HG03469 (cell line): ENCODE measurements at regions not wholly inside any gene's neighbourhood (a gene's known extent, or its start where the extent isn't known, plus 50 kb on each side); places are given as distances from the start of the nearest gene placed in this dataset.

Experiments
- ATAC-seq: cut with Tn5 transposase; IDR thresholded peaks from one replicate; pipeline ENCODE4 v1.9.1; 2021; ENCODE audit warnings: mild to moderate bottlenecking, moderate library complexity, moderate number of reproducible peaks; ENCODE audit not compliant: unreplicated experiment

DNA sequence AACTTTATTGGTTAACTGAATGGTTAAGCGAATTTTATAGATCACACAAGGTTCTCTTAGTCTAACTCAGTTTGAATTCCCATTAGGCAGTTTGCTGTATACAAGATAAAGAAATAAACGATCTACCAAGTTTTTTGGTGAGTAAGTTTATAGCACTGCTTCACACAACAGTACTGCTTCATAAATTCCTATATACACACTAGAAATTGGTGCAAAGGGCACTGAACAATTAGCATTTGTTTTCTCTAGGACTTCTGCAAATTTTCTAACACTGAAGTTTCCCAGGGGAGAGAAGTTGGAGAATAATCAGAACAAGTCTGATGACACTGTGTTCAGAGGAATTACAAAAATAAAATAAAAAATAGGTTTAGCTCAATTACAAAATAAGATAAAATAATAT lies 1138.8 kb upstream of the PCDH9 start:
- ATAC-seq, result no peak

DNA sequence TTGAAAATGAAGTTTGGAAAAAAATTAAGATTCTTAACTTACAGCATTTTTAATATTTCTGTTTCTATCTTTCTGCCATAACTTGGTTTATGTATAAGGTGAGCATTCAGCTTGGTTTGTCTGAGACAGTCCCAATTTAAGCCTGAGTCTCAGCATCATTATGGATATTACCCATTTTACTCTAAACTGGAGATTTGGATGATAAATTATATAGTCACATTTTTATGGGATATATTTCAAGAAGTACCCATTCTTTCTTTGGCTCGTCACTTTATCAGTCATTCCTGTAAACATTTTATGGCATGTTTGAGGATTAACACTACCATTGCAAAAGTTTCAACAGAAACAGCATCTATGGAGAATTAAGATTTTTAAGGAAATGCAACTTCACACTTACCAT lies 1129.0 kb upstream of the PCDH9 start:
- no peak for ATAC-seq

DNA sequence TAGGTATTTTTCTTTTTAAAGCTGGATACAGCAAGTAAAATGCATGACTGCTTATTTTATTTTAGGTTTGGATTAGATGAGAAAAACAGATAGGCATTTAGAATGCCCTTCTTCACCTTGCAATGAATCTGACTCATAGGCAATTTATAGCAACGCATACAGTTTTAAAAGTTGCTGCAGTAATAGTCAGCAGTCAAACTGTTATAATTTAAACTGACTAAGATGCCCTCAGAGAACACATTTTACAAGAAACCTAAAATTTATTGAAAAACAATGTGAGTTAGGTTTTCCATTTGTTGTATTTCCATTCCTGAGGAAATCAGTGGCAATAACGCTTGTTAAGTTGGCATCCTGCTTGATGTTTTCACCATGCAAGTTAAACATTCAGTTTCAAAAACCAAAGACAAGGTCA lies 1128.2 kb upstream of the PCDH9 start:
- ATAC-seq, result no peak

DNA sequence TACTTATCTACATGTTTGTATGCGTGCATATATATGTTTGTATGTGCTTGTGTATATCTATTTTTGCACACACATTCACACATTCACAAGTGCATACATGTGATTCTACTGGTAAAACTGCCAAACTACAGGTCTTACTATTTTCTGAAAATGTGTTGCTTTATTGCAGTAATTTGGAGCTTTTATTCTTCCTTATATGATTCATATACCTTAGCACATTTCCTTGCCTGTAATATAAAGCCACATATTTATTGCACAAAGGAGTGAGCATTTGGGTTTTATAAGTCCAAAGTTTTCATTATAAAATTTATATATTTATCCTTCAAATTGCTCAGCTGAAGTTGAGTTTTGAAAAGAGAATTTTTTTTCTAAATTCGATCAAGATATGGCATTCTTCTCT lies 1120.4 kb upstream of the PCDH9 start:
- ATAC-seq, result no peak

DNA sequence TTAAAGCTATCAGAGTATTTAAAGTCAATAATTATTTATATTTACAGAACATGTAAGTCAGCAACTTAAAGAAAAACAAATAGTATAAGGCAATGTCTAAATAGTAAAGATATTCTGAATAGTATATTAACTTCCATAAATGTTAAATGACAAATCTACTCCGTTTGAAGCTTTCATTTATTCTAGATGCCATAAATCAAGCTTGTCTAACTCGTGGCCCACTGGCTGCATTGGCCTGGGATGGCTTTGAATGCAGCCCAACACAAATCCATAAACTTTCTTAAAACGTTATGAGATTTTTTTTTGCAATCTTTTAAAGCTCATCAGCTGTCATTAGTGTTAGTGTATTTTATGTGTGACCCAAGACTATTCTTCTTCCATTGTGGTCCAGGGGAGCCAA lies 1117.1 kb upstream of the PCDH9 start:
- no peak for ATAC-seq

DNA sequence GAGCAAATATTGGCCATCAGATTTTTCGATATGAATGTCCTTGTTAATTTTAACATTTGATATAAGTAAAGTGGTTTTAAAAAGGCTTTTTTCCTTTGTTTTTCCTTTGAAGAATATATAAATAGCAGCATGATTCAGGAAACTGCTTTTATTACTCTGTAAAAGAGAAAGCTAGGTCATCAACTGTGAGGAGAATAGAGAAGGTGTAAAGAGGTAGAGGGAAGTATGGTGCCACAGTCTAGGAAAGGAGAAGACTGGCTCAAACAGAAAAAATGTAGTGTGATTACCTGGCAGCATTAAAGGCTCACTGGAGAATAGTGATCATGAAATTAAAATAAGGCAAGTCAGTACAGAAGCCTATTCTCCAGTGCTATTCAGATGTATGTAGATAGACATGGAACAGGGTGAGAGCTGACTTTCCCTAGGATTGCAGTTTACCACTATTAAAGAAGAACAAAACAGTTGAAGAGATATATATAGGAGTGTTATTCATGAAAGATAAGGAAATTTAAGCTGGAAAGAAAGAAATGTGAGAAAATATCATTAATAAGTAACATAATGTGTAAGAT lies 1115.9 kb upstream of the PCDH9 start:
- ATAC-seq, result no peak

DNA sequence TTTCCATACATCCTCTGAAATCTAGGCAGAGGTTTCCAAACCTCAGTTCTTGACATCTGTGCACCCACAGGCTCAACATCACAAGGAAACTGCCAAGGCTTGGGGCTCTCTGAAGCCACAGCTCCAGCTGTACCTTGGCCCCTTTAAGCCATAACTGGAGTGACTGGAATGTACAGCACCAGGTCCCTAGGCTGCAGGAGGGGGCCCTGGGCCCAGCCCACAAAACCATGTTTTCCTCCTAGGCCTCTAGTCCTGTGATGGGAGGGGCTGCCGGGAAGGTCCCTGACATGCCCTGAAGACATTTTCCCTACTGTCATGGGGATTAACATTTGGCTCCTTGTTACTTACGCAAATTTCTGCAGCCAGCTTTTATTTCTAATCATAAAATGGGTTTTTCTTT lies 1093.0 kb upstream of the PCDH9 start:
- no peak for ATAC-seq

DNA sequence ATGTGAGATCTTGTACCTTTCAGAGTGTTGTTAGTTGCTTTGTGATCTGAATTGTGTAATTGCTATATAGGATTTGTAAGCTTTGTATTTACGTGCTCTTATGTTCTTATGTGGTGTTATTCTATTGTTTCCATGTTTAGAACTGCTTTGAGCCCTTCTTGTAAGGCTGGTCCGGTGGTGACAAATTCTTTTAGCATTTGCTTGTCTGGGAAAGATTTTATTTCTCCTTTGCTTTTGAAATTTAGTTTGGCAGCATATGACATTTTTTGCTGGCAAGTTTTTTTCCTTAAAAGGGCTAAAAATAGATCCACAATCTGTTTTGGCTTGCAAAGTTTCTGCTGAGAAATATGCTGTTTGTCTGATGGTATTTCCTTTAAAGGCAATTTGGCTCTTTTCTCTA lies 1089.2 kb upstream of the PCDH9 start:
- ATAC-seq, result no peak

DNA sequence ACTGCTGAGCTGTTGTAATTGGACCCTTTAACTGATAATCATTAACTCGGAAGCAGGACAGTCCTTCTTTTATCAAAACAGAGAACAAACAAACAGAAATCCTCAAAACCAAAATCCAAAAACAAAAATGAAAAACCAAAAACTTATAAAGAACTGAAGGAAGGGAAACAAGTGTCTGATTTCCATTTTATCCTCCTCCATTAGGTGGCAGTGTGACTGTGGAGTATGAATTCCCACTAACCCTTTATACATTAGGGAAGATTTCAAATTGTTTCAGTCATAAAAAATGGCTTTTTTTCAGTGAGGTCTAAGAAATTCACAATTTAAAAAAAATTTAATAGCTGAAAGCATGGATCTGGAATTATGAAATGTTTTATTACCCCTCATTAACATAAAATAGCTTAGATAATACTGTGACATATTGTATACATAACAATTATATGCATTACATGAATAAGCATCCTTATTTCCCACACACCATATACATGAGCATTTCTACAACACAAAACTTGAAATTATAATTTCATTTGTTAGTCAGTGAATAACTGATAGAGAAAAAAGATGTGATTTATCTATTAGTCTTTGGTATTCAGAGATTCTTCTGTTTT lies 1074.3 kb upstream of the PCDH9 start:
- ATAC-seq, result peak; percentile 71

DNA sequence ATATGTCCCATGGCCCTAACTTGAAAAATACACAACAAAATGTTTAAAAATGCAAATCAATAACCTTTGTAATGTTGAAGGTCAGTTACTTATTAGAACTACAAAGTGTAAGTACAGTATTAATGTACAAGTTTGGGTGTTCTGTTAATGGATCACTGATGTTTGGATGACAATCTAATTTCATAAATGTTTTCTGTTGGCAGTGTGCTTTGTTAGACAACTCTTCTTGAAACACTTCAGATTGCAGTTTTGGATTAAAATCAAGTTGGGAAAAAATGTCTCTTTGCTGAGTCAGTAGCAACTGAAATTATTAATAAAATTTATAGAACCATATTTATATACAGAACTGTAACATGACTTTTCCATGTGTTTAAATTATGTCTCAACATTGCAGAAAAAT lies 1063.5 kb upstream of the PCDH9 start:
- ATAC-seq, result no peak

DNA sequence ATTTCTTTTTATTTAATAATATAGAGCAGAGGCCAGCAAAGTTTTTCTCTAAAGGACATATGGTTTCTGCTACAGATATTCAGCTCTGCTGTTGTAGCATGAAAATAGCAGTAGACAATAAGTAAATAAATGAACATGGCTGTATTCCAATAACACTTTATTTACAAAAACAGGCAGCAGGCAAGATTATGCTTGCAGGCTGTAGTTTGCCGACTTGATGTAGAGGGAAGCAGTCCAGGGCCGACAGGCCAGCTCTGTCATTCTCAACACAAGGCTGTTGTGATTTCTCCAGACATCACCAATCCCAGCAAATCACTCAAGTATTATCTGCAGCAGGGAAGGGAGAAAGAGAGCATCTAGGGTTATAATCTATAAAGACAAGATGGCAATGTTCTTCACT lies 1062.5 kb upstream of the PCDH9 start:
- no peak for ATAC-seq

DNA sequence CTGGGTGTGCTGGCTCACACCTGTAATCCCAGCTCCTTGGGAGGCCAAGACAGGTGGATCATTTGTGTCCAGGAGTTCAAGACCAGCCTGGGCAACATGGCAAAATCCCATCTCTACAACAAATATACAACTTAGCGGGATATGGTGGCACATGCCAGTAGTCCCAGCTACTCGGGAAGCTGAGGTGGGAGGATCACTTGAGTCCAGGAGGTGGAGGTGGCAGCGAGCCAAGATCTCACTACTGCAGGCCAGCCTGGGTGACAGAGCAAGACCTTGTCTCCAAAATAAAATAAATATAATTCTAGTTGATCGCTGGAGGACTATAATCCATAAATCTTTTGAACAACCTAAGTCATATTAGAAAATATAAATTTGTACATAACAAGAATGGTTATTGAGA lies 1061.5 kb upstream of the PCDH9 start:
- no peak for ATAC-seq

DNA sequence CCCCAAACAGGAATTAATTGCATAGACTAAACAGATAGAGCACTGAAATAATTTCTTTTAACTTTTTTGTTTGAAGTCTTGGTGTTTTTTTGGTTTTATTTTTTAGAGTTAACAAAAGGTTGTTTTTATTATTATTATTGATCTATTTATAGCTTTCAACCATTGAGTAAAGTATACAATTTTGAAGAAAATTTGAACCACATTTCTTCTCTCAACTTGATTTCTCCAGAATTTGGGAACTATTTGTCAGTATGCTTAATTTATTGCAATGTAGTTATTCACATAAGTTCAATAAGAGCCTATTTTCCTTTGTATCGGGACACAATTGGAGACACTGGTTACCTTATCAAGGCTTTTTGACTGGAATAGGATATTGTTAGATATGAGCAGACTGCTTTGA lies 1045.6 kb upstream of the PCDH9 start:
- ATAC-seq, result no peak

DNA sequence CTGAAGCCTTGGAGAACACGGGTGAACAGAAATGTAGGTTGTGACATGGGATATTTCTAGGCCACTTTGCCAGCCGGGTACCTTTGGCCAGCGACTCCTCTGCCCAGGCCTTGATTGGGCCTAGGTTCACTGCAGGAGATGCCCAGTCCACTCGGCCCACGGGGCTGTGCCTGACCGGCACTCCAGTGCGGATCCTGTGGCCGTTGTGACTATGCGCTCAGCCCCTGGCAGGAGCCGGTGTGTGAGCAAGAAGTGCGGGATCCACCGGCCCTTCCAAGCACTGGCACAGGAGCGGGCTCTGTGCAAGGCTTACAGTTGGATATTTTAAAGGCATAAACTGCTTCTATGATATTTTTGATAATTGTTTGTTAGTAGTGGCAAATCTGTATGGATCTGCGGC lies 1042.5 kb upstream of the PCDH9 start:
- no peak for ATAC-seq

DNA sequence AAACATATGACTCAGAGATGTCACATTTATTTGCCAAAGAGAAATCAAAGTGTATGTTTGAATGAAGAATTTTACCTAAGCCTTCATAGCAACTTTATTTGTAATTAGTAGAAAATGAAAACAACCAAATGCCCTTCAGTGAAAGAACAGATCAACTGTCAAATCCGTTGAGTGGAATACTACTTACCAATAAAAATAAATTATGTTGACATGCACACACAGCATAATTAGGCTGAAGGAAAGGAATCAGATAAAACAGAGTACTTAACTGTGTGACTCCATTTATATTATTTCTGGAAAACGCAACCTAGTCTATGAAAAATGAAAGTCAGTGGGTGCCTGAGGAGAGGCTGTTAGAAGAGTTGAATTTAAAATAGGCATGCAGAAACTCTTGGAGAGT lies 1034.6 kb upstream of the PCDH9 start:
- ATAC-seq, result no peak

DNA sequence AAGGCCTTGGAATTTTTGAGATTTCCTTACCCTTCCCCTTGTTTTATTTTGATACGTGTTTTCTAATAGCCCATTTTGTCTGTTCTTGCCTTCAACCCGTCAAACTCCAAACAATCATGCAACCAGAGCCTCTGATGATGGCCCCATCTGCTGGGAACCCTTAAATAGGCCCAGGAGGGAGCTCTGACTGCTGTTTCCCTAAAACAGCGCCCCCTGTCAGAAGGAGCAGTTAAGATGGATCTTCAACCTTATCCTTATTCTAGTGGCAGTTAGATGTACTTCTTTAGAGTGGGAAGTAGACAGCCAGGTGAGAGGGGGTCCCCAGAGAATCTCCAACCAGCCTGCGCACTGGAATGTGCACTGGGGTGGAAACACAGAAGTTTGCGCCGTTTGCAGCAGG lies 1031.0 kb upstream of the PCDH9 start:
- no peak for ATAC-seq

DNA sequence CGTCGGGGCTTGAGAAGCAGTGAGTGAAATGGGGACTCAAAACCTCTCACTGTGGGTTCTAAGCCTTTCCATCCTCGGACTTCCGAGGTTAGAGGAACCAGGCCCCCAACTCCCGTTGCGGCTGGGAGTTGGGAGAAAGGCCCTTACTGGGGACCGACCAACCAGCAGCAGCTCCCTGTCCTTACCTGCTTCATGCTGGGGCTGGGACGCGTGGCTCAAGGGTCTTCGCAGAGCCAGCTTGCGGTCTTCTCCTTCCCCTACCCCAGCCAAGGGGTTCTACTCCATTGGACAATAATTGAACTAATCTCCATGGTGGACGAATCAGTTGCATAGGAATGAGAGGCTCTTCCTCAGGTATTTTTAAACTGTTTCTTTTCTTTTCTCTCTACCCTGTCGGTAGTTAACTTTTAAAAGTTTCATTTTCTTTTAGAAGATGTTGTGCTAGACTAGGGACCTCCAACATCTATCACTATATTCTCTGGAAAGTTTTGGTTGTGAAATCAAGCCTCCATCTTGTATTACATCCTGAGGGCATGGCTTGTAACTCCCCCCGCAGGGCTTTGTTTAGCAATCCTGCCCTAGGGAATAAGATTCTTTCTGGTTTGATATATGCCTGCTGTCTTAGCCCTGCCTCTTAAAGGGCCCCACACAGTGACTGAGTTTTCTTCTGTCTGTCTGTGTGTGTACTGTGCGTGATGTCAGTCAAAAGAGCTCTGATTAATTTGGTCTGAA lies 1027.1 kb upstream of the PCDH9 start:
- no peak for ATAC-seq

DNA sequence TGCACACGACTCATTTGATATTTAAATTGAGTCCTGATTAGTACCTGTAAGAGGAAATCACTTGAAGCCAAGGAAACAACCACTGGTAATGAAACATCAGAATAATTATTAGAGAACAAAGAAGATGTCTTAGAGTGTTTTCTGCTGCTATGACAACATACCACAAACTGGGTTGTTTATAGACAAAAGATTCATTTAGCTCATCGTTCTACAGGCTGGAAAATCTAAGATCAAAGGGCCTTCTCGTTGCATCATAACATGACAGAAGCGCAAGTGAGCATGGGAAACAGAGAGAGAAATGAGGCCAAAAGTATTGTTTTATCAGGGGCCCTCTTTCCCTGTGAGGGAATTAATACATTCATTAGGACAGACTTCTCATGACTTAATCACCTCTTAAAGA lies 1024.0 kb upstream of the PCDH9 start:
- no peak for ATAC-seq

DNA sequence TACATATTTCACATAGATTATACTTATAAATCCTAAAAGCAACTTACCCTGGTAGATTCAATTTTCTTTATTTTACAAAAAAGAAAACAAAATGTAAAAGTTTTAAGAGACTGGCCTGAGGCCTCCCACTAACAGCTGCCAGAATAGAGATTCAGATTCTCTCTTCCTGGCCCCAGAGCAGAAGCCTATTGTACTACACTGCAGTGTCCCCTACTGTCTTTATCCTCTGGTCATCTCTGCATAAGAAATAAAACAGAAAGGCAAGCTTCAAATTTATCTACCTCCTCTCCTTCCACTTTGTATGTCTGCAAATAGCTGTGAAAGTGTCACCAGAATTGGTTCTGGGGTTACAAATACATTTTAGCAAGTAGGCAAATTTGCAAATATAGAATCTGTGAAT lies 1004.1 kb upstream of the PCDH9 start:
- no peak for ATAC-seq

DNA sequence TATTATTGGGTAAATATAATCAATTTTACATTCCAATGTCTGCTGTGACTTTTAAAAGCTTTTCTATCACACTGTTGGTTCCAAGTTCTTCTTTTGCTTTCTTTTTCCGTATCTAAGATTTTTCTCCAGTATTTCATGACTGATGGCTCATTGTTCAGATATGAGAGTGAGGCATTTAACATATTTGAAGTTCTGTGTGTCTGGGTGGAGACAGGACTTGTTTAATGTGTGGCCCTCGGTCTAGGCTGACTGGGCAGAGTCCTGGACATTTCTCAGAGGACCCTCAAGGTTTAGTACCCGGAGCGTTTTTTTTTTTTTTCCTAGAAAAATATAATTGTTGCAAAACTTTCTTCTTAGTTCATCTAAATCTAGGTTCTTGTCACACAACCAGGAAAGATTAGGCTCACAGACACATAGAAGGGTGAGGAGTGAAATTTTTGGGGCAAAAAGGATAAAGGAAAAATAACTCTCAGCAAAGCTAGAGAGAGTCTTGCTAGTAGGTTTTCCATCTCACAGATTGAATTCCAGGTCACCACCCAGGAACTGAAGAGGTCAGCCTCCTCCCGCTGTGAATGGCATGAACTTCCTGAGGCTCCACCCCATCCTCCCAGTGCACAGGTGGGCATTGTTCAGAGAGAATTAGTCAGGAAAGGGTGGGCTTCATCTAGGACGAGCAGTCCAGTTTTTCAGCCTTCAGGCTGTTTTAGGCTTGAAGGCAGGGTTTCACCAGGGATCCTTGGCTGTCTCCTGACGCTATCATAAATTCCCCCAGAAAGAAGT lies 1002.4 kb upstream of the PCDH9 start:
- no peak for ATAC-seq

DNA sequence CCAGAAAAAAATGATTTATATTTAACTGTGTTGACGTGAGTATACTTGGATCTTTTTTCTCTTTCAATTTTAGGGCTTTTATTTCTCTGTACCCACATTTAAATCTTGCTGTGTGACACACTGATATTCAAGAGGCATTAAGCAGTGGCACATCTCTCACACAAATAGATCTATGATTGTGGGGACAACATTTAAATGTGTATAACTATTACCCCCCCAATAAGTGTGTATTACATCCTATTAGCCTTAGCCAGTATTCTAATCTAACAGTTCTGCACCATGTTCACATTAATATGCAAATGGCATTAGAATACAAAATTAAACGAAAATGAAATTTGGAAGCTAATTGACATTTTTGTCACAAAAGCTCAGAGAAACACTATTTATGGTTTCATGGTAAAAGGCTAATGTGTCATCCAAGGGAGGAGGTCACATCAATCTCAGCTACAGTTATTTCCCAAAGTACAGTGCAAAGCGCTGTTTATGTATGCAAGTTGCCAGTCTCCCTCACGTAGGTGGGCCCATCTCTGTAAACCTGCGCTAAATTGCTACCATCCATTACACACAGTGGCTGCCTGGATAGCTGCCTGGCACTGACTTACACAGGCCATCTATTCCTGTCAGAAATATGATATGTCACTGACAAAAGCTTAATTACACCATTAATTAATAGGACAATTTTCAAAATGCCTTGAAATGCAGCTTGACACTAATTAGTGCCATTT lies 984.7 kb upstream of the PCDH9 start:
- ATAC-seq, result no peak
